ENCODE measurements at regions not wholly inside any gene's neighbourhood (a gene's known extent, or its start where the extent isn't known, plus 50 kb on each side); places are given as distances from the start of the nearest gene placed in this dataset.

- Histone ChIP-seq H3K9me3 (replicated peaks; ENCODE audit: control insufficient read depth, insufficient read depth, low read length) (no peaks in the 10 kb centered on the region), H3K4me1 (ENCODE audit: control insufficient read depth, extremely low read depth, insufficient read depth, low read length) (no peaks in the 10 kb centered on the region), H2AFZ (ENCODE audit: low read depth, low read length) (no peak overlapping the region), H3K79me2 (ENCODE audit: control insufficient read depth, insufficient read depth, low read length) (no peaks in the 10 kb centered on the region), H3K36me3 (ENCODE audit: control insufficient read depth in 2 of 2, extremely low read depth in 1 of 2, insufficient read depth in 2 of 2, low read length in 2 of 2) (no peaks in the 10 kb centered on the region), H3K27me3 (ENCODE audit: control insufficient read depth in 2 of 2, insufficient read depth in 2 of 2, low read length in 2 of 2) (no peaks in the 10 kb centered on the region), H3K4me2 (ENCODE audit: insufficient read depth, low read length) (no peak overlapping the region), H3K9me1 (replicated peaks; ENCODE audit: control insufficient read depth, extremely low read depth, insufficient read depth, low read length) (no peaks in the 10 kb centered on the region), H4K20me1 (replicated peaks; ENCODE audit: control insufficient read depth, extremely low read depth, insufficient read depth, low read length) (no peaks in the 10 kb centered on the region), H3K9ac (replicated peaks; ENCODE audit: extremely low read depth, insufficient read depth, low read length) (no peak overlapping the region), H3K27ac (ENCODE audit: insufficient read depth, low read depth, low read length) (no peak overlapping the region), H3K4me3 (replicated peaks in 1 of 3; ENCODE audit: insufficient read depth in 1 of 3, low read depth in 1 of 3, low read length in 3 of 3) (no peak overlapping the region)
- dilution Hi-C loops (cut with MboI; ENCODE audit: extremely low pct_ligation_motif_present, low sequenced_read_pairs), result no loop called here
- intact Hi-C loops (cut with micrococcal nuclease), result no loop called here
- DNase-seq (ENCODE audit: low read depth, low spot score), result no peak
- POLR2A ChIA-PET, result no interaction called here
- no TSS peak for BruUV-seq (replicated peaks)
- CTCF ChIA-PET, result no interaction called here
- TF ChIP-seq POLR2A (IDR thresholded peaks at IDR 0.05; ENCODE audit: low read depth, low read length) (no peak), POLR2AphosphoS5 (IDR thresholded peaks at IDR 0.05; ENCODE audit: insufficient read depth, low read depth, low read length) (no peak), MYC (IDR thresholded peaks at IDR 0.05; ENCODE audit: low read depth, low read length) (no peak), EZH2 (IDR thresholded peaks at IDR 0.05; ENCODE audit: borderline replicate concordance, low read depth, low read length, severe bottlenecking) (no peak), MAX (IDR thresholded peaks at IDR 0.05; ENCODE audit: insufficient read depth, insufficient read length) (no peak), GATA2 (IDR thresholded peaks at IDR 0.05; ENCODE audit: insufficient read depth, insufficient read length, low read depth, low read length) (no peak), FOS (IDR thresholded peaks at IDR 0.05; ENCODE audit: borderline replicate concordance, insufficient read depth, low read length) (no peak), CTCF (IDR thresholded peaks at IDR 0.05; ENCODE audit: extremely low read depth in 1 of 2, insufficient read depth in 1 of 2, low read depth in 1 of 2, low read length in 2 of 2) (no peak), JUN (IDR thresholded peaks at IDR 0.05; ENCODE audit: borderline replicate concordance, insufficient read depth, insufficient read length, low read depth) (no peak)
- FAIRE-seq, result no peak
These were observed 95.5 kb upstream of the UBE3A start for GRCh38 chr15:25534293-25534692.
